ENCODE measurements at regions not wholly inside any gene's neighbourhood (a gene's known extent, or its start where the extent isn't known, plus 50 kb on each side); places are given as distances from the start of the nearest gene placed in this dataset.
"Not testable (repeated sequence)": the region's sequence is repeated elsewhere in the genome, so short reads cannot be mapped to it uniquely, and the experiment has no call there.

DNA sequence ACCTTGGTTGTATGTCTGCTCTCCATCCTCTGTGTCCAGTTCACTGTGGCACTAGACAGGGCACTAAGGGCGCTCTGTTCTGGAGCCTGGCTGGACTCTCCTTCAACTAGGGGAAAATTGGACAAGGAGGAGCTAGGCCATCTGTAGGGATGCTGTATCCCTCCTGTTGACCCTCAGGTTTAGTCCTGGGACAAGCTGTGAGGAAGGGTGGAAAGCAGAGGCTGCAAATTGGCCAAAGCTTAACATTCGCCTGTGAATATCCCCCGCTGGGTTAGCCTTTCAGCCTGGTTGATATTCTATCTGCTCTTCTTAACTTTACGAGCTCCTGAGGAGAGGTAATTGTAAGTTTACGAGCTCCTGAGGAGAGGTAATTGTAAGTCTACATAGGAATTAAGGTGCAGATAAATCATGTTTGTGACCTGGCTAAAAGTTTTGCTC is 64.4 kb upstream of the ENPEP start:
- no peak overlapping the region for H3K23ac ChIP-seq (ENCODE audit: insufficient read length, low read depth, low read length)
- H3K4me2 ChIP-seq (ENCODE audit: insufficient read depth, insufficient read length, low read length) = peak overlapping the region; percentile 100
- TF ChIP-seq, protein P1, sequence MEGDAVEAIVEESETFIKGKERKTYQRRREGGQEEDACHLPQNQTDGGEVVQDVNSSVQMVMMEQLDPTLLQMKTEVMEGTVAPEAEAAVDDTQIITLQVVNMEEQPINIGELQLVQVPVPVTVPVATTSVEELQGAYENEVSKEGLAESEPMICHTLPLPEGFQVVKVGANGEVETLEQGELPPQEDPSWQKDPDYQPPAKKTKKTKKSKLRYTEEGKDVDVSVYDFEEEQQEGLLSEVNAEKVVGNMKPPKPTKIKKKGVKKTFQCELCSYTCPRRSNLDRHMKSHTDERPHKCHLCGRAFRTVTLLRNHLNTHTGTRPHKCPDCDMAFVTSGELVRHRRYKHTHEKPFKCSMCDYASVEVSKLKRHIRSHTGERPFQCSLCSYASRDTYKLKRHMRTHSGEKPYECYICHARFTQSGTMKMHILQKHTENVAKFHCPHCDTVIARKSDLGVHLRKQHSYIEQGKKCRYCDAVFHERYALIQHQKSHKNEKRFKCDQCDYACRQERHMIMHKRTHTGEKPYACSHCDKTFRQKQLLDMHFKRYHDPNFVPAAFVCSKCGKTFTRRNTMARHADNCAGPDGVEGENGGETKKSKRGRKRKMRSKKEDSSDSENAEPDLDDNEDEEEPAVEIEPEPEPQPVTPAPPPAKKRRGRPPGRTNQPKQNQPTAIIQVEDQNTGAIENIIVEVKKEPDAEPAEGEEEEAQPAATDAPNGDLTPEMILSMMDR (conservative IDR thresholded peaks at IDR 0.05) = no peak
- peaks cover 5% of the 10 kb centered on the region for H3K23me2 ChIP-seq (ENCODE audit: insufficient read length, low read depth, low read length, poor library complexity, severe bottlenecking)
- peak overlapping the region; percentile 86 for H2BK5ac ChIP-seq (ENCODE audit: insufficient read length, low read length)
- peak overlapping the region; percentile 90 for H3K14ac ChIP-seq (ENCODE audit: insufficient read depth, low read length)
- no peak overlapping the region for H3K56ac ChIP-seq (ENCODE audit: insufficient read length, low read depth, low read length)
- peak; percentile 72 for DNase-seq
- H3T11ph ChIP-seq (ENCODE audit: low read length) = peak overlapping the region; percentile 98
- Mint-ChIP-seq H3K4me3 (peak overlapping the region; percentile 83 to 96), H3K9me3 (peaks cover 9 to 12% of the 10 kb centered on the region in 2 experiments), H3K36me3 (ENCODE audit: insufficient read depth in 1 of 3, low read depth in 3 of 3) (peaks cover 0 to 14% (median 6%) of the 10 kb centered on the region in 3 experiments; a peak in 5 of 7 replicates), H3K27ac (peak overlapping the region; percentile 94 to 99 (median 98)), H3K4me1 (peaks cover 21 to 25% of the 10 kb centered on the region in 2 experiments), H3K27me3 (ENCODE audit: low read depth) (peaks cover 48% of the 10 kb centered on the region)
- no peaks in the 10 kb centered on the region for H4K20me1 ChIP-seq (ENCODE audit: control insufficient read depth, insufficient read depth, insufficient read length)
- no peaks in the 10 kb centered on the region for H3K9me3 ChIP-seq (ENCODE audit: control insufficient read depth, low read depth, low read length)
- H2BK20ac ChIP-seq (ENCODE audit: low read depth, low read length, poor library complexity, severe bottlenecking) = no peak overlapping the region
- no peaks in the 10 kb centered on the region for H3K79me2 ChIP-seq (ENCODE audit: insufficient read depth, low read length)
- peak overlapping the region; percentile 90 for H4K5ac ChIP-seq (ENCODE audit: insufficient read length, low read depth, low read length)
- no peak overlapping the region for H2AFZ ChIP-seq (ENCODE audit: low read length)
- peaks cover 10% of the 10 kb centered on the region; the same call in 1 of the 2 replicates for H3K27me3 ChIP-seq (ENCODE audit: insufficient read depth, low read length)
- peak overlapping the region; percentile 99 for H4K91ac ChIP-seq (ENCODE audit: insufficient read length, low read depth, low read length)
- H4K8ac ChIP-seq (replicated peaks; ENCODE audit: insufficient read length, low read depth, low read length) = peak overlapping the region; percentile 98
- peak overlapping the region; percentile 91; the same call in 1 of the 2 replicates for H2BK15ac ChIP-seq (ENCODE audit: low read depth, low read length)
- H3K4me1 ChIP-seq (ENCODE audit: insufficient read depth, low read length) = no peaks in the 10 kb centered on the region
- peak overlapping the region; percentile 77 for H2BK12ac ChIP-seq (ENCODE audit: insufficient read length, low read depth, low read length)
- peak overlapping the region; percentile 91 for H3K9ac ChIP-seq (ENCODE audit: extremely low read depth, insufficient read length, low read length)
- no peak overlapping the region for H2BK120ac ChIP-seq (ENCODE audit: low read depth, low read length, poor library complexity, severe bottlenecking)
- H3K27ac ChIP-seq (ENCODE audit: insufficient read length, low read depth, low read length) = peak overlapping the region; percentile 81
- H2AK5ac ChIP-seq (ENCODE audit: insufficient read length, low read length) = peak overlapping the region; percentile 98
- peak overlapping the region; percentile 99 for H3K18ac ChIP-seq (ENCODE audit: insufficient read length, low read depth, low read length)
- no CpG with 5 or more reads among the region's 5 CpGs for WGBS (ENCODE audit: extremely low coverage, insufficient read length, low lambda C conversion rate)
- H3K4ac ChIP-seq (ENCODE audit: low read depth, low read length) = peak overlapping the region; percentile 16; the same call in 1 of the 2 replicates
- no peaks in the 10 kb centered on the region for H3K79me1 ChIP-seq (ENCODE audit: insufficient read depth, low read depth, low read length, poor library complexity, severe bottlenecking)

DNA sequence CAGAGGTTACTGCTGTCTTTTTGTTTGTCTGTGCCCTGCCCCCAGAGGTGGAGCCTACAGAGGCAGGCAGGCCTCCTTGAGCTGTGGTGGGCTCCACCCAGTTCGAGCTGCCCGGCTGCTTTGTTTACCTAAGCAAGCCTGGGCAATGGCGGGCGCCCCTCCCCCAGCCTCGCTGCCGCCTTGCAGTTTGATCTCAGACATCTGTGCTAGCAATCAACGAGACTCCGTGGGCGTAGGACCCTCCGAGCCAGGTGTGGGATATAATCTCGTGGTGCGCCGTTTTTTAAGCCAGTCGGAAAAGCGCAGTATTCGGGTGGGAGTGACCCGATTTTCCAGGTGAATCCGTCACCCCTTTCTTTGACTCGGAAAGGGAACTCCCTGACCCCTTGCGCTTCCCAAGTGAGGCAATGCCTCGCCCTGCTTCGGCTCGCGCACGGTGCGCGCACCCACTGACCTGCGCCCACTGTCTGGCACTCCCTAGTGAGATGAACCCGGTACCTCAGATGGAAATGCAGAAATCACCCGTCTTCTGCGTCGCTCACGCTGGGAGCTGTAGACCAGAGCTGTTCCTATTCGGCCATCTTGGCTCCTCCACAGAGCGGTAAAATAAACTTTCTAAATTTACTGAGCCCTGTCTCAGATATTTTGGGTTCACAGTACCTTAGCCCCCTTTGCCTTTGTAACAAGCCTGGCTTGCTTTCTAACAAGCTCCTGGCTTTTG is 64.9 kb upstream of the ENPEP start:
- H3K79me1 ChIP-seq (ENCODE audit: insufficient read depth, low read depth, low read length, poor library complexity, severe bottlenecking); H3K79me2 ChIP-seq (ENCODE audit: insufficient read depth, low read length); H3K23ac ChIP-seq (ENCODE audit: insufficient read length, low read depth, low read length); H2AFZ ChIP-seq (ENCODE audit: low read length); H3K56ac ChIP-seq (ENCODE audit: insufficient read length, low read depth, low read length); DNase-seq; H4K20me1 ChIP-seq (ENCODE audit: control insufficient read depth, insufficient read depth, insufficient read length); H3K4me1 ChIP-seq (ENCODE audit: insufficient read depth, low read length); H3K23me2 ChIP-seq (ENCODE audit: insufficient read length, low read depth, low read length, poor library complexity, severe bottlenecking); H2BK20ac ChIP-seq (ENCODE audit: low read depth, low read length, poor library complexity, severe bottlenecking); H3K27me3 ChIP-seq (ENCODE audit: insufficient read depth, low read length); H3K9me3 ChIP-seq (ENCODE audit: control insufficient read depth, low read depth, low read length); H2BK120ac ChIP-seq (ENCODE audit: low read depth, low read length, poor library complexity, severe bottlenecking): not testable (repeated sequence)
- Mint-ChIP-seq H3K4me3 (peak overlapping the region; percentile 83 to 96), H3K9me3 (peaks cover 9 to 12% of the 10 kb centered on the region in 2 experiments), H3K36me3 (ENCODE audit: insufficient read depth in 1 of 3, low read depth in 3 of 3) (peaks cover 0 to 12% (median 6%) of the 10 kb centered on the region in 3 experiments; a peak in 5 of 7 replicates), H3K27me3 (ENCODE audit: low read depth) (peaks cover 42% of the 10 kb centered on the region), H3K4me1 (peaks cover 21 to 25% of the 10 kb centered on the region in 2 experiments), H3K27ac (peak overlapping the region; percentile 94 to 99 (median 98))
- Histone ChIP-seq H4K8ac (replicated peaks; ENCODE audit: insufficient read length, low read depth, low read length) (peak overlapping the region; percentile 98), H3K14ac (ENCODE audit: insufficient read depth, low read length) (peak overlapping the region; percentile 90), H3K4me2 (ENCODE audit: insufficient read depth, insufficient read length, low read length) (peak overlapping the region; percentile 100), H3K18ac (ENCODE audit: insufficient read length, low read depth, low read length) (peak overlapping the region; percentile 99), H3K4ac (ENCODE audit: low read depth, low read length) (peak overlapping the region; percentile 16; the same call in 1 of the 2 replicates), H3T11ph (ENCODE audit: low read length) (peak overlapping the region; percentile 98), H2AK5ac (ENCODE audit: insufficient read length, low read length) (peak overlapping the region; percentile 98), H2BK5ac (ENCODE audit: insufficient read length, low read length) (peak overlapping the region; percentile 86), H2BK15ac (ENCODE audit: low read depth, low read length) (peak overlapping the region; percentile 91; the same call in 1 of the 2 replicates), H4K91ac (ENCODE audit: insufficient read length, low read depth, low read length) (peak overlapping the region; percentile 99), H3K27ac (ENCODE audit: insufficient read length, low read depth, low read length) (peak overlapping the region; percentile 81), H2BK12ac (ENCODE audit: insufficient read length, low read depth, low read length) (peak overlapping the region; percentile 77), H4K5ac (ENCODE audit: insufficient read length, low read depth, low read length) (peak overlapping the region; percentile 90), H3K9ac (ENCODE audit: extremely low read depth, insufficient read length, low read length) (peak overlapping the region; percentile 91)
- no CpG with 5 or more reads among the region's 35 CpGs for WGBS (ENCODE audit: extremely low coverage, insufficient read length, low lambda C conversion rate)

Data from H9 (cell line).